ENCODE measurements at regions not wholly inside any gene's neighbourhood (a gene's known extent, or its start where the extent isn't known, plus 50 kb on each side); places are given as distances from the start of the nearest gene placed in this dataset.

- H3K9ac ChIP-seq (ENCODE audit: low read length): no peak overlapping the region
- WGBS (ENCODE audit: extremely low coverage, insufficient coverage, insufficient read length): no CpG with 5 or more reads among the region's 7 CpGs
- peak in 1 of 2 donors; percentile 40 for DNase-seq
- H3K4me2 ChIP-seq (ENCODE audit: low read length): no peak overlapping the region
- H3K4me1 ChIP-seq (ENCODE audit: control insufficient read depth in 1 of 2, insufficient read depth in 2 of 2, low read length in 2 of 2): peaks cover 3 to 6% of the 10 kb centered on the region in 2 experiments
- H3K18ac ChIP-seq (ENCODE audit: low read length): no peak overlapping the region
- no peak overlapping the region for H2BK12ac ChIP-seq (ENCODE audit: low read length)
- no peak overlapping the region for H2BK120ac ChIP-seq (ENCODE audit: insufficient read depth, low read length, poor library complexity)
- H3K27ac ChIP-seq (ENCODE audit: low read depth, low read length): no peak overlapping the region
- no peaks in the 10 kb centered on the region for H3K27me3 ChIP-seq (ENCODE audit: insufficient read depth, low read length)
- no peak overlapping the region for H2AFZ ChIP-seq (ENCODE audit: insufficient read depth, low read length, poor library complexity)
- no peak overlapping the region for H4K12ac ChIP-seq (ENCODE audit: low read depth, low read length)
- no peak overlapping the region for H4K91ac ChIP-seq (ENCODE audit: low read depth, low read length)
- no peaks in the 10 kb centered on the region for H3K9me3 ChIP-seq (ENCODE audit: insufficient read depth, low read depth, low read length)
- peaks cover 4% of the 10 kb centered on the region for H3K79me1 ChIP-seq (ENCODE audit: low read length)
- no peaks in the 10 kb centered on the region for H3K79me2 ChIP-seq (ENCODE audit: control insufficient read depth, insufficient read depth, low read length, poor library complexity)
- no peak overlapping the region for H3K4me3 ChIP-seq (ENCODE audit: low read depth, low read length)
- no peak overlapping the region for H2AK5ac ChIP-seq (ENCODE audit: low read length)
- no peak overlapping the region for H3K14ac ChIP-seq (ENCODE audit: low read length)
- no peaks in the 10 kb centered on the region for H3K36me3 ChIP-seq (ENCODE audit: control insufficient read depth in 1 of 2, insufficient read depth in 2 of 2, low read length in 2 of 2)
- no peak overlapping the region for H3K4ac ChIP-seq (ENCODE audit: low read depth, low read length)
- no peak overlapping the region for H3K23ac ChIP-seq (ENCODE audit: low read length)
- no peak overlapping the region for H2BK5ac ChIP-seq (ENCODE audit: low read depth, low read length, poor library complexity)
- H4K8ac ChIP-seq (ENCODE audit: low read depth, low read length): no peak overlapping the region
Observed at GRCh38 chr7:131096267-131096927, 231.3 kb upstream of the MKLN1 start.

GRCh38 chr7:131097662-131098376 lies 229.9 kb upstream of the MKLN1 start:
- Histone ChIP-seq H3K4me3 (ENCODE audit: low read depth, low read length) (no peak overlapping the region), H3K4me1 (ENCODE audit: control insufficient read depth in 1 of 2, insufficient read depth in 2 of 2, low read length in 2 of 2) (no peaks in the 10 kb centered on the region)

GRCh38 chr7:131098527-131098926 lies 229.1 kb upstream of the MKLN1 start:
- H3K4ac ChIP-seq (ENCODE audit: low read depth, low read length): no peak overlapping the region
- H3K23ac ChIP-seq (ENCODE audit: low read length): peak overlapping the region; percentile 87
- no peaks in the 10 kb centered on the region for H3K36me3 ChIP-seq (ENCODE audit: control insufficient read depth in 1 of 2, insufficient read depth in 2 of 2, low read length in 2 of 2)
- DNase-seq: no peak
- no CpG with 5 or more reads among the region's 3 CpGs for WGBS (ENCODE audit: extremely low coverage, insufficient coverage, insufficient read length)
- H3K9ac ChIP-seq (ENCODE audit: low read length): no peak overlapping the region
- no peak overlapping the region for H2BK12ac ChIP-seq (ENCODE audit: low read length)
- no peak overlapping the region for H3K4me3 ChIP-seq (ENCODE audit: low read depth, low read length)
- H4K12ac ChIP-seq (ENCODE audit: low read depth, low read length): no peak overlapping the region
- H3K79me2 ChIP-seq (ENCODE audit: control insufficient read depth, insufficient read depth, low read length, poor library complexity): no peaks in the 10 kb centered on the region
- H3K27me3 ChIP-seq (ENCODE audit: insufficient read depth, low read length): no peaks in the 10 kb centered on the region
- H3K18ac ChIP-seq (ENCODE audit: low read length): no peak overlapping the region
- no peak overlapping the region for H3K4me2 ChIP-seq (ENCODE audit: low read length)
- no peak overlapping the region for H2BK120ac ChIP-seq (ENCODE audit: insufficient read depth, low read length, poor library complexity)
- no peak overlapping the region for H4K91ac ChIP-seq (ENCODE audit: low read depth, low read length)
- H3K27ac ChIP-seq (ENCODE audit: low read depth, low read length): no peak overlapping the region
- H3K9me3 ChIP-seq (ENCODE audit: insufficient read depth, low read depth, low read length): no peaks in the 10 kb centered on the region
- no peak overlapping the region for H2BK5ac ChIP-seq (ENCODE audit: low read depth, low read length, poor library complexity)
- no peak overlapping the region for H2AK5ac ChIP-seq (ENCODE audit: low read length)
- no peaks in the 10 kb centered on the region for H3K79me1 ChIP-seq (ENCODE audit: low read length)
- H3K4me1 ChIP-seq (ENCODE audit: control insufficient read depth in 1 of 2, insufficient read depth in 2 of 2, low read length in 2 of 2): no peaks in the 10 kb centered on the region
- no peak overlapping the region for H2AFZ ChIP-seq (ENCODE audit: insufficient read depth, low read length, poor library complexity)
- H4K8ac ChIP-seq (ENCODE audit: low read depth, low read length): no peak overlapping the region
- H3K14ac ChIP-seq (ENCODE audit: low read length): no peak overlapping the region

More at GRCh38 chr7:131097662-131098376, 229.9 kb upstream of the MKLN1 start:
- Histone ChIP-seq H3K79me1 (ENCODE audit: low read length) (no peaks in the 10 kb centered on the region), H2BK120ac (ENCODE audit: insufficient read depth, low read length, poor library complexity) (no peak overlapping the region), H3K36me3 (ENCODE audit: control insufficient read depth in 1 of 2, insufficient read depth in 2 of 2, low read length in 2 of 2) (no peaks in the 10 kb centered on the region), H2AK5ac (ENCODE audit: low read length) (no peak overlapping the region), H3K9me3 (ENCODE audit: insufficient read depth, low read depth, low read length) (no peaks in the 10 kb centered on the region), H3K9ac (ENCODE audit: low read length) (no peak overlapping the region), H3K27ac (ENCODE audit: low read depth, low read length) (no peak overlapping the region), H3K4ac (ENCODE audit: low read depth, low read length) (no peak overlapping the region), H3K23ac (ENCODE audit: low read length) (no peak overlapping the region), H2BK5ac (ENCODE audit: low read depth, low read length, poor library complexity) (no peak overlapping the region), H3K14ac (ENCODE audit: low read length) (no peak overlapping the region), H4K91ac (ENCODE audit: low read depth, low read length) (no peak overlapping the region), H3K79me2 (ENCODE audit: control insufficient read depth, insufficient read depth, low read length, poor library complexity) (no peaks in the 10 kb centered on the region), H3K4me2 (ENCODE audit: low read length) (no peak overlapping the region), H3K18ac (ENCODE audit: low read length) (no peak overlapping the region), H2BK12ac (ENCODE audit: low read length) (no peak overlapping the region), H3K27me3 (ENCODE audit: insufficient read depth, low read length) (no peaks in the 10 kb centered on the region), H2AFZ (ENCODE audit: insufficient read depth, low read length, poor library complexity) (no peak overlapping the region), H4K8ac (ENCODE audit: low read depth, low read length) (no peak overlapping the region), H4K12ac (ENCODE audit: low read depth, low read length) (no peak overlapping the region)
- no CpG with 5 or more reads among the region's 13 CpGs for WGBS (ENCODE audit: extremely low coverage, insufficient coverage, insufficient read length)
- peak in 1 of 2 donors; percentile 75 for DNase-seq

GRCh38 chr7:131100357-131101054 lies 227.2 kb upstream of the MKLN1 start:
- no CpG with 5 or more reads among the region's 10 CpGs for WGBS (ENCODE audit: extremely low coverage, insufficient coverage, insufficient read length)
- Histone ChIP-seq H2AK5ac (ENCODE audit: low read length) (no peak overlapping the region), H4K12ac (ENCODE audit: low read depth, low read length) (no peak overlapping the region), H3K27ac (ENCODE audit: low read depth, low read length) (no peak overlapping the region), H3K27me3 (ENCODE audit: insufficient read depth, low read length) (no peaks in the 10 kb centered on the region), H3K14ac (ENCODE audit: low read length) (no peak overlapping the region), H4K91ac (ENCODE audit: low read depth, low read length) (no peak overlapping the region), H3K4me2 (ENCODE audit: low read length) (no peak overlapping the region), H3K4ac (ENCODE audit: low read depth, low read length) (no peak overlapping the region), H3K4me3 (ENCODE audit: low read depth, low read length) (no peak overlapping the region), H3K79me2 (ENCODE audit: control insufficient read depth, insufficient read depth, low read length, poor library complexity) (peaks cover 1% of the 10 kb centered on the region), H4K8ac (ENCODE audit: low read depth, low read length) (no peak overlapping the region), H2BK120ac (ENCODE audit: insufficient read depth, low read length, poor library complexity) (no peak overlapping the region), H3K23ac (ENCODE audit: low read length) (no peak overlapping the region), H3K9ac (ENCODE audit: low read length) (no peak overlapping the region), H2BK5ac (ENCODE audit: low read depth, low read length, poor library complexity) (no peak overlapping the region), H3K36me3 (ENCODE audit: control insufficient read depth in 1 of 2, insufficient read depth in 2 of 2, low read length in 2 of 2) (no peaks in the 10 kb centered on the region), H2BK12ac (ENCODE audit: low read length) (no peak overlapping the region), H3K4me1 (ENCODE audit: control insufficient read depth in 1 of 2, insufficient read depth in 2 of 2, low read length in 2 of 2) (peaks cover 2 to 3% of the 10 kb centered on the region in 2 experiments), H3K79me1 (ENCODE audit: low read length) (no peaks in the 10 kb centered on the region), H3K18ac (ENCODE audit: low read length) (no peak overlapping the region), H2AFZ (ENCODE audit: insufficient read depth, low read length, poor library complexity) (no peak overlapping the region), H3K9me3 (ENCODE audit: insufficient read depth, low read depth, low read length) (no peaks in the 10 kb centered on the region)
- no peak for DNase-seq

All from trophoblast cell (in vitro differentiated cells and primary cell).